ENCODE measurements at regions not wholly inside any gene's neighbourhood (a gene's known extent, or its start where the extent isn't known, plus 50 kb on each side); places are given as distances from the start of the nearest gene placed in this dataset.
"Not testable (repeated sequence)": the region's sequence is repeated elsewhere in the genome, so short reads cannot be mapped to it uniquely, and the experiment has no call there.

DNA sequence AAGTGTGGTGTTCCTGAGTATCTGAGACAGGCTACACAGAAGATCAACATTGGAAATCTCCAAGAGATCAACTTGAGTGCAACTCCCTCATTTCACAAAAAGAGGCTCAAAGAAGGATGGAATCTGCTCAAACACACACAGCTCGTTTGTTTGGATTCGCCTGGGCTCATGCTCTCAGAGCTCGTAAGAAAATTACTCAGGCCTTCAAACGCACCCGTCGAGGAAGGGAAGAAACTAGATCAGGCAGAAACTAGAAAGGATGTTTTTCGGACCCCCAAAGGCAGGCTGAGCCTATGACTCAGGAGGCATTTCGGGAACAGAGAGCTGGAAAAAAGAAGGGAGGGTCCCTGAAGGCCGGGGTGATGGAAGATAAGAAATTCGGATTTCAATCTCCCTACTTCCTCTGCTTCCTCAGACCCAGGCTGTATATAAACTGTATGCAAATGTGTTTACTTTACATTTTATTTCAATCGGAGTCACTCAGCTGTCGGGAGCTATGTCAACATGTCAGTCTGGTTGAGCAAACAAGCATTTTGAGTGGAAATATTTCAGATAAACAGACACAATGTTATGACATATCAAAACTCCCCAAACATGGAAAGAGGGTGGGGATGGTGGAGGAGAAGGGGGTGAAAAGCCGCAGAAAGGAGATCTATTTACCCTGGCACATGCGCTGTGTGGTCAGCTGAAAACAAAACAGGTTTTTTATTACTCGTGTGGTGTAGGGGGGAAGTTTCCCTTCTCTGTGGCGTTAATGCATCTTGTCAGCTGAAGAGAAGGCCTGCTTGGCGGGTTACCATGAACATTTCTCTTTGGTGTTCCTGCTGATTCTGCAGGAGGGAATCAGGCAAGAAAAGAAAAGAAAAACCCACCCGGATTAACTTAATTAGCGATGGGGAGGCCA lies 129.1 kb upstream of the TBX3 start:
- no peak for DNase-seq (ENCODE audit: low spot score)

DNA sequence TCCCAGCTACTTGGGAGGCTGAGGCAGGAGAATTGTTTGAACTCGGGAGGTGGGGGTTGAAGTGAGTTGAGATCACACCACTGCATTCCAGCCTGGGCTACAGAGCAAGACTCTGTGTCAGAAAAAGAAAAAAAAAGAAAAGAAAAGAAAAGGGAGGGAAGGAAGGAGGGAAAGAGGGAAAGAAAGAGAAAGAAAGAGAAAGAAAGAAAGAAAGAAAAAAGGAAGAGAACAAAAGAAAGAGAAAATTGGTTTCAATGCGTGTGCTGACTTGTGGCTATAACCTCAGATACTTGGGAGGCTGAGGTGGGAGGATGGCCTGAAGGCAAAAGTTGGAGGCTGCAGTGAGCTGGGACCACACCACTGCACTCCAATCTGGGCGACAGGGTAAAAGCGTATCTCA lies 128.4 kb upstream of the TBX3 start:
- DNase-seq (ENCODE audit: low spot score): no peak

DNA sequence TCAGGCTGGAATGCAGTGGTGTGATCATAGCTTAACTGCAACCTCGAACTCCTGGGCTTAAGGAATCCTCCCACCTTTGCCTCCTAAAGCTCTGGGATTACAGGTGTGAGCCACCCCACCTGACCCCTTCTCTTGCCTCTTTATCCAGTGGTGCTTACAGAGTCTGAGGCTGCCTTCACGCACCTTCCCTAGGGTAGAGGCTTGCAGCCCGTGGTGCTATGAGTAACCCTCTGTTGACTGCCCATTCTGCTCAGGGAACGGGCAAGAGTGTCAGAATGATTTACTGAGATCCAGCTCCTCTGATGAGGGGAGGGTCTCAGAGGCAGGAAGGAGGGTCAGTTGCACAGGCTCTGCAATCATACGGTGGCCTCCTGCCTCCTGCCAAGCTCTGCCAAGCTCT lies 125.1 kb upstream of the TBX3 start:
- no peak for DNase-seq (ENCODE audit: low spot score)

GRCh38 chr12:114801381-114801780 lies 117.4 kb upstream of the TBX3 start:
- not testable (repeated sequence) for DNase-seq (ENCODE audit: low spot score)

DNA sequence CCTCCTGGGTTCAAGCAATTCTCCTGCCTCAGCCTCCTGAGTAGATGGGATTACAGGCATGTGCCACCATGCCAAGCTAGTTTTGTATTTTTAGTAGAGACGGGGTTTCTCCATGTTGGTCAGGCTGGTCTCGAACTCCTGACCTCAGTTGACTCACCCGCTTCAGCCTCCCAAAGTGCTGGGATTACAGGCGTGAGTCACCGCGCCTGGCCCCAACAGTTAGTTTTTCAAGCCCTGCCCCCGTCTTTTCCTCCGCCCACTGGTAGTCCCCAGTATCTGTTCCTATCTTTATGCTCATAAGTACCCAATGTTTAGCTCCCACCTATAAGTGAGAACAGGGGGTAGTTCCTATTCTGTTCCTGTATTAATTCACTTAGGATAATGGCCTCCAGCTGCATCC lies 116.6 kb upstream of the TBX3 start:
- not testable (repeated sequence) for DNase-seq (ENCODE audit: low spot score)

GRCh38 chr12:114799574-114800487 lies 115.9 kb upstream of the TBX3 start:
- DNase-seq (ENCODE audit: low spot score): no peak

DNA sequence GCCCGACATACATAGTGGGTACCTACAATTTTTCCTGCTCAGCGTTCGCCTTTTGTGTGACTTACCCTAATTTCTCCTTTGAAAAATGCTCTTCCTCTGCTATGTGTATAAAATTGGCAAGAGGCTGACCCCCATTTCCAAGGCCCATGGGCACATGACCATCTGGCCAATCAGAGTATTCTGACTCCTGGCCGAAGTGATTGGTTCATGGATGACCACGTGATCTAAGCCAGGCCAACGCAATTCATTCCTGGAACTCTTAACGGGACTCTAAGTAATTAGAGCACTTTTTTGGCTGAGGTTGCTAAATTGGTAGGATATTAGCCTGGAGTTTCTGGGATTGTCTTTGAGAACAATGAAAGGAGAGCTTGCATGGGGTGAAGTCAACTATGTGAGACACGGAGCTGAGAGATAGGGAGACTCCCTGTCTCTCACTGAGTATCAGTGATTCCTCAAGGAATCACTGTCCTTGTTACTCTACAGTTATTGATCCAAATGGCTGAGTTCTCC lies 110.1 kb upstream of the TBX3 start:
- DNase-seq (ENCODE audit: low spot score): no peak

GRCh38 chr12:114790276-114790675 lies 106.3 kb upstream of the TBX3 start:
- DNase-seq (ENCODE audit: low spot score): no peak

DNA sequence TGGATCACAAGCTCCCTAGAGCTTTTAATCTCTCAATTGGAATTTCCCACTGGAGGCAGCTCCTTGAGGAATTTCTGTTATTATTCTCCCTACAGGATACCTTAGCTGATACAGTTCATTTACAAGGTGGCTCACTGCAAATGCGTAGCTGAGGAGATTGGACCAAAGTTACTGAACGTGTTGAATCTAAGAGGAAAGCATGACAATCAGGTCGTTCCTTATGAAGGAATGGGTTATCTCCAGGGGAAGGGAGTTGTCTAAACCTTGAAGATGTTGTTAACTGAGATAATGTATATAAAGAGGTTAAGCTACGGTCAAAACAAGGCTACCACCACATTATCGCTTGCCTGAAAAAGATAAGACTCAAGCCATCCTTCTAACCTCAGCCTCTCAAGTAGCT lies 105.8 kb upstream of the TBX3 start:
- no peak for DNase-seq (ENCODE audit: low spot score)

GRCh38 chr12:114789276-114789675 lies 105.3 kb upstream of the TBX3 start:
- no peak for DNase-seq (ENCODE audit: low spot score)

DNA sequence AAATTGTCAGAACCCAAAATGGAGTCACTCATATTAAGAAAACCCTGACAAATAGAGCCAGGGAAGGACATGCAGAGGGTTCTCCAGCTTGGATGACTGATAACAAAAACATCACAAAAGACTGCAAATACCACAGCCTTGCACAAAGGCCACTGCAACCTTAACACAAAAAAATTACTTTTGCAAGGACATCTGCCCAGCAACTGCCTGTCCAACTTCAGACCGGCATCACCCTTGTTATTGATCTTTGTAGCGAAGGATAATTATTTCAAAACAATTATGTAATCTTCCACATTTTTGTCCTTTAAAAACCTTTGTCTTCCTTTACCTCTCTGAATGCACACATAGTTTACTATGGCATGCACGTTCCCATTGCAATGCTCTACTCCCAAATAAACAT lies 100.6 kb upstream of the TBX3 start:
- no peak for DNase-seq (ENCODE audit: low spot score)

GRCh38 chr12:114783089-114783618 lies 99.2 kb upstream of the TBX3 start:
- no peak for DNase-seq (ENCODE audit: low spot score)

GRCh38 chr12:114780746-114781399 lies 96.9 kb upstream of the TBX3 start:
- DNase-seq (ENCODE audit: low spot score): no peak

- no peak for DNase-seq (ENCODE audit: low spot score)
Observed at GRCh38 chr12:114779647-114780046, 95.7 kb upstream of the TBX3 start.

DNA sequence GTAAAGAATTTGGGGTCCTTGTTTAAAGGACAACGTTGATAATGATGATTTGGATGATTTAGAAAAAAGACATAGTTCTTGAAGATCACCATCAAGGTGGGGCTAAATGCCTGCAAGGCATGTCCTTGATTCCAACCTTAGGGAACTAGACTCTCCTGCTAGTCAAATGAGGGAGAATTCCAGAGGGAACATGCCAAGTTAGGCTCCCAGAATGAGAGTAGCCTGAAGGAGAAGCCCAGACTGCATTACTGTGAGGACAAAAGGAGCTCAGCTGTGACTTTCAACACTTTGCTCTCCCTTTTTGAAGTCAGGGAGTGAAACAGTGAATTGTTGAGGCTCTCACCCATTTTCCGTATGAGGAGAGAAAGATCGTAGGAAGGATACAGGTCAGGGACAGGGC lies 95.2 kb upstream of the TBX3 start:
- no peak for DNase-seq (ENCODE audit: low spot score)

- peak; percentile 25 for DNase-seq (ENCODE audit: low spot score)
Observed at GRCh38 chr12:114776731-114777442, 92.9 kb upstream of the TBX3 start.

- DNase-seq (ENCODE audit: low spot score): no peak
Observed at GRCh38 chr12:114774699-114775098, 90.7 kb upstream of the TBX3 start.

DNA sequence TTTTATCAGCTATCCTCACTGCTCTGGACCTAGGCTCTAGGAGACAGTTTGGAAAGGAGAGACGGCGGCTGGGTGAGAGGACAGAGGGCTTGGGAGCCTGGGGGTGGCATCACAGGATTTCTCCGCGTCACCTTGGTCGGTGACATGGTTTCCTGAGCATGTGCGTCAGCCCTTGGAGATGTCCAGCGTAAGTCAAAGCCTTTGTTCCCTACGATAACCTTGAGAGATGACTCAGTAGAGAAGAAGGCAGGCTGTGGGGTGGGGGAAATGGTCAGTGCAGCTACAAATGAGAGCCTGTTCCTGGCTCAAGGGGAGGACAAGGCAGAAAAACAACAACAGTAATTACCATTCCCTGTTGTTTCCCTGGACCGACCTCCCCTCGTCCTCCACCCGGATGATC lies 90.2 kb upstream of the TBX3 start:
- no peak for DNase-seq (ENCODE audit: low spot score)

- no peak for DNase-seq (ENCODE audit: low spot score)
Observed at GRCh38 chr12:114770323-114770722, 86.3 kb upstream of the TBX3 start.

GRCh38 chr12:114769634-114770033 lies 85.7 kb upstream of the TBX3 start:
- DNase-seq (ENCODE audit: low spot score): no peak
